ENCODE measurements at regions not wholly inside any gene's neighbourhood (a gene's known extent, or its start where the extent isn't known, plus 50 kb on each side); places are given as distances from the start of the nearest gene placed in this dataset.

DNA sequence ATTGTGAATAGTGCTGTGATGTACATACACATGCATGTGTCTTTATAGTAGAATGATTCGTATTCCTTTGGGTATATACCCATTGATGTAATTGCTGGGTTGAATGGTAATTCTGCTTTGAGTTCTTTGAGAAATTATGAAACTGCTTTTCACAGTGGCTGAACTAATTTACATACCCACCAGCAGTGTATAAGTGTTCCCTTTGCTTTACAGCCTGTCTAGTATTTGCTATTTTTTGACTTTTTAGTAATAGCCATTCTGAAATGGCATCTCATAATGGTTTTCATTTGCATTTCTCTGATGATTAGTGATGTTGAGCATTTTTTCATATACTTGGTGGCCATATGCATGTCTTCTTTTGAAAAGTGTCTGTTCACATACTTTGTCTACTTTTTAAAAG is 54.5 kb upstream of the FAM78B start:
- CTCF ChIA-PET, result no interaction called here
- no peaks in the 10 kb centered on the region for H3K4me1 Mint-ChIP-seq (ENCODE audit: low read depth)
- no peak for ATAC-seq
- DNase-seq, result no peak
- no peak overlapping the region for H3K4me3 Mint-ChIP-seq
- no peaks in the 10 kb centered on the region for H3K36me3 Mint-ChIP-seq (ENCODE audit: low read depth)
- H3K27ac Mint-ChIP-seq, result no peak overlapping the region
- no peaks in the 10 kb centered on the region for H3K27me3 Mint-ChIP-seq (ENCODE audit: low read depth)
- peaks cover 22% of the 10 kb centered on the region for H3K9me3 Mint-ChIP-seq (ENCODE audit: insufficient read depth)
- POLR2A ChIA-PET, result no interaction called here

- Mint-ChIP-seq H3K9me3 (ENCODE audit: insufficient read depth) (no peaks in the 10 kb centered on the region), H3K4me3 (no peak overlapping the region), H3K4me1 (ENCODE audit: low read depth) (no peaks in the 10 kb centered on the region), H3K36me3 (ENCODE audit: low read depth) (no peaks in the 10 kb centered on the region), H3K27me3 (ENCODE audit: low read depth) (no peaks in the 10 kb centered on the region), H3K27ac (no peak overlapping the region)
- DNase-seq (no peak), ATAC-seq (no peak)
- ChIA-PET CTCF (no interaction called here), POLR2A (no interaction called here)
These were observed 67.1 kb upstream of the FAM78B start for GRCh38 chr1:166233750-166234366.

DNA sequence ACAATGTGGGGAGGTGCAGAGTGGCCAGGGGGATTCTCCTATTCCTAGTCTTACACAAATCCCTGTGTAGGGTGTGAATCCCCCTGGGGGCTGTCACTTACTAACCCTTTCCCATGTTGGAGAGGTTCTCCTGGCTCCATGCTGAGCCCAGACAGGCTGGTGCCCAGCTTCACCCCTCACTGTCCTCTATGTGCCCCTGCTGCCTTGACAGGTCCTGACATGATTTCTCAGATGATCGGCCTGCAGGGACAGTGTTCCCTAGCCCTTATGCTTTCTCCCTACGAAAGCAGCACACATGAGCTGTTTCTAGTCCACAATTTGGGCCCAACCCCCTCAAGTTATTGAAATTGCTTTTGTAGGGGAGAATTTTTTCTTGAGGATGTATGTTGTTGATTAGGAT is 68.9 kb upstream of the FAM78B start:
- Mint-ChIP-seq H3K4me3 (no peak overlapping the region), H3K27me3 (ENCODE audit: low read depth) (no peaks in the 10 kb centered on the region), H3K36me3 (ENCODE audit: low read depth) (no peaks in the 10 kb centered on the region), H3K9me3 (ENCODE audit: insufficient read depth) (no peaks in the 10 kb centered on the region), H3K27ac (no peak overlapping the region), H3K4me1 (ENCODE audit: low read depth) (no peaks in the 10 kb centered on the region)
- ChIA-PET POLR2A (no interaction called here), CTCF (no interaction called here)
- ATAC-seq, result no peak
- no peak for DNase-seq

DNA sequence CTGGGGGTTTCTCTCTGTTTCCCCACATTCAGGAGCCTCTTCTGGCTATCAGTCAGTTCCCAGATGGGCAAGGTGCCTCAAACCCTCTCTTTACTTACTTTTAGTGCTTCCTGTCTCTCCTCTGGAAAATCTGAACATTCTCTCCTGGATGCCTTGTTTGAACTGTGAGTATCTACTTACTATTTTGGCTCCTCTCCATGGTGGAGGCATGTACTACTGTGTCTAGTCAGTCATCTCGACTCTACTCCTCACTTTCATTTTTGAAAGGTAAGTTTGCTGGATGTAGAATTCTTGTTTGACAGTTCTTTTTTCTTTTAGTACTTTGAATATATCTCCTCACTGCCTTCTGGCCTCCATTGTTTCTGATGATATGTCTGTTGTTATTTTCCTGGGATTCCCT is 70.9 kb upstream of the FAM78B start:
- DNase-seq, result no peak
- H3K4me3 Mint-ChIP-seq, result no peak overlapping the region
- no peaks in the 10 kb centered on the region for H3K36me3 Mint-ChIP-seq (ENCODE audit: low read depth)
- ATAC-seq, result no peak
- H3K27ac Mint-ChIP-seq, result no peak overlapping the region
- no peaks in the 10 kb centered on the region for H3K27me3 Mint-ChIP-seq (ENCODE audit: low read depth)
- POLR2A ChIA-PET, result no interaction called here
- H3K9me3 Mint-ChIP-seq (ENCODE audit: insufficient read depth), result no peaks in the 10 kb centered on the region
- no peaks in the 10 kb centered on the region for H3K4me1 Mint-ChIP-seq (ENCODE audit: low read depth)
- CTCF ChIA-PET, result no interaction called here

- no peak for DNase-seq
- H3K4me3 Mint-ChIP-seq, result no peak overlapping the region
- no peaks in the 10 kb centered on the region for H3K4me1 Mint-ChIP-seq (ENCODE audit: low read depth)
- H3K27ac Mint-ChIP-seq, result no peak overlapping the region
- H3K27me3 Mint-ChIP-seq (ENCODE audit: low read depth), result no peaks in the 10 kb centered on the region
- ChIA-PET POLR2A (no interaction called here), CTCF (no interaction called here)
- no peaks in the 10 kb centered on the region for H3K36me3 Mint-ChIP-seq (ENCODE audit: low read depth)
- ATAC-seq, result no peak
- H3K9me3 Mint-ChIP-seq (ENCODE audit: insufficient read depth), result peaks cover 5% of the 10 kb centered on the region
These were observed 86.4 kb upstream of the FAM78B start for GRCh38 chr1:166253076-166253779.

DNA sequence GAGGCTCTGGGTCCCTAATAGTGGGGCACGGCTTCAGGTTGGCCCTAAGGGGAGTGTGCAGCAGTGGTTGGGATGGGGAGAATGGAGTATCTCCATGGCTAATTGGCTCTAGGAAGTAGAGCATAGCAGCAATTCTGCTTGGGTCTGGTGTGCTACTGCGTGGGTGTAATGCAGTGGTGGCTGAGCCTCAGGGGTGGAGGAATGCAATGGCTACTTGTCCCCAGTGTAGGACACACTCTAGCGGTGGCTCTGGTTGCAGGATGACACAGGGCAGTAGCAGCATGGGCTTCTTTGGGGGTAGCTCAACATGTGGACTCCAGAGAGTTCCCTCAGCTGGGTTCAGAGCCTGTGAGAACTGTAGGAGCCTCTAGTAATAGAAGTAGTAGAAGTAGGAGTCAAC is 91.2 kb upstream of the FAM78B start:
- Mint-ChIP-seq H3K36me3 (ENCODE audit: low read depth) (no peaks in the 10 kb centered on the region), H3K27ac (no peak overlapping the region), H3K9me3 (ENCODE audit: insufficient read depth) (no peaks in the 10 kb centered on the region), H3K4me1 (ENCODE audit: low read depth) (no peaks in the 10 kb centered on the region), H3K4me3 (no peak overlapping the region), H3K27me3 (ENCODE audit: low read depth) (no peaks in the 10 kb centered on the region)
- ChIA-PET CTCF (no interaction called here), POLR2A (no interaction called here)
- DNase-seq, result no peak
- no peak for ATAC-seq

DNA sequence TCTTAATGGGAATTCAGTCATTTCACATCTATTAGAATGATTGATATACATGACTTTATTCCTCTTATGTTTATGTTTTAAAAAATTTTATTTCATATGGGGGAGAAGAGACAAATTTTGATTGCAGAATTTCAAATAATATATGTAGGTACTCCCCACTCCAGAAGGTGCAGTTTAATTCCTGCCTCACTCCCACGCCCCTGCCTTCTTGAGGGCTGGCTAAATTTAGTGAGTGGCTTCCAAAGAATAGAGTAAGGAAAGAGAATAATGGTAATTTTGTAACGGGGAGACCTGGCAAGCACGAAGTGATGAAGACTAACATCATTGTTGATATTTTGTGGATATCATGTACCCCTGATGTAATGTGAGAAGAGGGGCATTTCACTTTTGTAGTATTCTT is 94.7 kb upstream of the FAM78B start:
- POLR2A ChIA-PET, result no interaction called here

GRCh38 chr1:166270476-166271150 is 103.8 kb upstream of the FAM78B start:
- Mint-ChIP-seq H3K4me3 (no peak overlapping the region), H3K27ac (no peak overlapping the region), H3K9me3 (ENCODE audit: insufficient read depth) (no peaks in the 10 kb centered on the region), H3K27me3 (ENCODE audit: low read depth) (no peaks in the 10 kb centered on the region), H3K36me3 (ENCODE audit: low read depth) (no peaks in the 10 kb centered on the region), H3K4me1 (ENCODE audit: low read depth) (no peaks in the 10 kb centered on the region)
- DNase-seq, result no peak
- ChIA-PET CTCF (no interaction called here), POLR2A (no interaction called here)
- ATAC-seq, result no peak

More for the DNA sequence above, 94.7 kb upstream of the FAM78B start:
- H3K27ac Mint-ChIP-seq, result no peak overlapping the region
- no peaks in the 10 kb centered on the region for H3K9me3 Mint-ChIP-seq (ENCODE audit: insufficient read depth)
- DNase-seq, result no peak
- H3K27me3 Mint-ChIP-seq (ENCODE audit: low read depth), result no peaks in the 10 kb centered on the region
- no peak overlapping the region for H3K4me3 Mint-ChIP-seq
- ATAC-seq, result no peak
- no peaks in the 10 kb centered on the region for H3K4me1 Mint-ChIP-seq (ENCODE audit: low read depth)
- CTCF ChIA-PET, result no interaction called here
- H3K36me3 Mint-ChIP-seq (ENCODE audit: low read depth), result no peaks in the 10 kb centered on the region

DNA sequence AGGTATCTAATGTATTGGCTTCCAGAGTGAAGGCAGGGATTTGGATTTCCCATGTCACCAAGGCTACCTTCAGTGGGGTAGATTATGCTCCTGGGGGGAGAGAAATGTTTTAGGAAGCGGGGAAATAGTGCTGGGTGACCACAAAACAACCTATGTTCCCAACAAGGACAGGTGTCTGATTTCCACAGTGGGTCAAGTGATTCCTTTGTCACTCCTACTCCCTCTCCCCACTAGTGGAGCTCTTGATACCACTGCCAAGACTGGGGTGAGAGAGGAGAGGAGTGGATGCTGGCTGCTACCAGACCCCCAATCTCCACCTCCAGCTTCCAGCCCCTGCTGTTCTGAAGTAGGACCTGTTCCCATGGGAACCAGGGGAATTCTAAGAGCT is 104.3 kb upstream of the FAM78B start:
- ATAC-seq, result no peak
- H3K4me3 Mint-ChIP-seq, result no peak overlapping the region
- no peak overlapping the region for H3K27ac Mint-ChIP-seq
- no peak for DNase-seq
- no peaks in the 10 kb centered on the region for H3K9me3 Mint-ChIP-seq (ENCODE audit: insufficient read depth)
- ChIA-PET POLR2A (no interaction called here), CTCF (no interaction called here)
- no peaks in the 10 kb centered on the region for H3K27me3 Mint-ChIP-seq (ENCODE audit: low read depth)
- H3K4me1 Mint-ChIP-seq (ENCODE audit: low read depth), result no peaks in the 10 kb centered on the region
- no peaks in the 10 kb centered on the region for H3K36me3 Mint-ChIP-seq (ENCODE audit: low read depth)

GRCh38 chr1:166272155-166272554 is 105.4 kb upstream of the FAM78B start:
- CTCF ChIA-PET, result no interaction called here
- ATAC-seq, result no peak

GRCh38 chr1:166272851-166273250 is 106.0 kb upstream of the FAM78B start:
- Mint-ChIP-seq H3K4me3 (no peak overlapping the region), H3K27ac (no peak overlapping the region), H3K36me3 (ENCODE audit: low read depth) (no peaks in the 10 kb centered on the region), H3K27me3 (ENCODE audit: low read depth) (no peaks in the 10 kb centered on the region), H3K9me3 (ENCODE audit: insufficient read depth) (no peaks in the 10 kb centered on the region), H3K4me1 (ENCODE audit: low read depth) (no peaks in the 10 kb centered on the region)
- no peak for DNase-seq
- no peak for ATAC-seq
- POLR2A ChIA-PET, result no interaction called here
- CTCF ChIA-PET, result no interaction called here

More at GRCh38 chr1:166272155-166272554, 105.4 kb upstream of the FAM78B start:
- no peak for DNase-seq
- Mint-ChIP-seq H3K27me3 (ENCODE audit: low read depth) (no peaks in the 10 kb centered on the region), H3K4me1 (ENCODE audit: low read depth) (no peaks in the 10 kb centered on the region), H3K27ac (no peak overlapping the region), H3K36me3 (ENCODE audit: low read depth) (no peaks in the 10 kb centered on the region), H3K9me3 (ENCODE audit: insufficient read depth) (no peaks in the 10 kb centered on the region), H3K4me3 (no peak overlapping the region)
- POLR2A ChIA-PET, result no interaction called here

DNA sequence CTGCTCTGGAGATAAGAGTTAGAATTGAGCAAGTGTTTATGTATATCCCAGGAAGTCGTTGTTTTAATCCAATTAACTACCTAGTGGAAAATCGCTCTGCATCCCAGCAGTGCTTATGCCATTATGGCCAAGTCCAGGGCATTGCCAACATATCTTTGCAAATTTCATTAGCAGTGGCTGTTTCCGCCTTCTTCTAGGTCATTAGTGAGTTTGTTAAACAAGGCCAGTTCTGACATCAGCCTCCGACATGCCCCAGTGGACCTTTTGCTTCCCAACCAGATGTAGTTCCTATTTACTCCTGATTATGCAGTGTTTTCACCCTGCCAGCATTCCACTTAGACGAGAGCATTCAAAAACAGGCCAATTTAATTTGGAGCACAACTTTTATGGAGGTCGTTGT is 106.8 kb upstream of the FAM78B start:
- no peak overlapping the region for H3K4me3 Mint-ChIP-seq
- CTCF ChIA-PET, result no interaction called here
- H3K4me1 Mint-ChIP-seq (ENCODE audit: low read depth), result no peaks in the 10 kb centered on the region
- no peaks in the 10 kb centered on the region for H3K9me3 Mint-ChIP-seq (ENCODE audit: insufficient read depth)
- H3K36me3 Mint-ChIP-seq (ENCODE audit: low read depth), result no peaks in the 10 kb centered on the region
- no peak for DNase-seq
- no peak overlapping the region for H3K27ac Mint-ChIP-seq
- no peak for ATAC-seq
- H3K27me3 Mint-ChIP-seq (ENCODE audit: low read depth), result no peaks in the 10 kb centered on the region
- POLR2A ChIA-PET, result no interaction called here
